SU-DHL-6 (cell line): ENCODE measurements at regions not wholly inside any gene's neighbourhood (a gene's known extent, or its start where the extent isn't known, plus 50 kb on each side); places are given as distances from the start of the nearest gene placed in this dataset.
"Not testable (repeated sequence)": the region's sequence is repeated elsewhere in the genome, so short reads cannot be mapped to it uniquely, and the experiment has no call there.

Experiments
- H2AFZ ChIP-seq: fragments of 200-600 bp; sonication (generic); 2 replicates; pipeline ENCODE4 v1.6.1; 2014; ENCODE audit warnings: low read depth, mild to moderate bottlenecking, moderate library complexity, mixed read lengths, antibody characterized with exemption, low read length; ENCODE audit not compliant: severe bottlenecking
- H3F3A ChIP-seq: fragments of 200-600 bp; shearing (Covaris generic); 2 replicates; pipeline ENCODE4 v1.6.0; 2016; ENCODE audit warnings: antibody characterized with exemption, mild to moderate bottlenecking; ENCODE audit not compliant: insufficient read depth
- H3K27ac ChIP-seq: fragments of 200-600 bp; sonication (generic); 2 replicates; pipeline ENCODE4 v1.5.1; 2016; ENCODE audit warnings: low read depth, mild to moderate bottlenecking, low read length, moderate library complexity, mixed read lengths
- H3K27me3 ChIP-seq: fragments of 200-600 bp; sonication (generic), shearing (Covaris generic); 2 replicates; pipeline ENCODE4 v1.6.0; 2014; ENCODE audit warnings: mild to moderate bottlenecking, low read length
- H3K36me3 ChIP-seq: fragments of 200-600 bp; sonication (generic); 2 replicates; pipeline ENCODE4 v1.6.1; 2014; ENCODE audit warnings: mild to moderate bottlenecking, low read length, mixed read lengths
- H3K4me2 ChIP-seq: fragments of 300-600, 200-600 bp; shearing (Covaris generic), sonication (generic); 2 replicates; pipeline ENCODE4 v1.6.0; 2014; ENCODE audit warnings: low read length, low read depth, mild to moderate bottlenecking; ENCODE audit not compliant: poor library complexity, severe bottlenecking
- H3K4me3 ChIP-seq: fragments of 200-600 bp; sonication (generic); 2 replicates; pipeline ENCODE4 v1.5.1; 2014; ENCODE audit warnings: antibody characterized with exemption, low read length, mild to moderate bottlenecking, mixed read lengths; ENCODE audit not compliant: insufficient read depth, poor library complexity, severe bottlenecking
- H3K79me2 ChIP-seq: fragments of 200-600 bp; sonication (generic); 2 replicates; pipeline ENCODE4 v1.6.1; 2014; ENCODE audit warnings: mild to moderate bottlenecking, low read length, moderate library complexity; ENCODE audit not compliant: insufficient read depth
- H3K9ac ChIP-seq: fragments of 200-600 bp; sonication (generic); 2 replicates; pipeline ENCODE4 v1.7.0; 2014; ENCODE audit warnings: mild to moderate bottlenecking, low read length
- H3K9me2 ChIP-seq: fragments of 200-600 bp; sonication (generic); replicated peaks from 2 replicates; pipeline ENCODE4 v1.6.1; 2014; ENCODE audit warnings: low read length; ENCODE audit not compliant: insufficient read depth
- H3K9me3 ChIP-seq: fragments of 200-600 bp; sonication (generic); 2 replicates; pipeline ENCODE4 v1.6.1; 2014; ENCODE audit warnings: low read length, mixed read lengths; ENCODE audit not compliant: insufficient read depth
- H4K20me1 ChIP-seq: fragments of 200-600 bp; sonication (generic); 2 replicates; pipeline ENCODE4 v1.6.1; 2014; ENCODE audit warnings: low read depth, mild to moderate bottlenecking, antibody characterized with exemption, low read length, moderate library complexity, mixed read lengths
- EZH2phosphoT487 ChIP-seq: fragments of 200-600 bp; sonication (generic), shearing (Covaris generic); conservative IDR thresholded peaks from 2 replicates; pipeline ENCODE4 v1.6.1; 2018; ENCODE audit warnings: mild to moderate bottlenecking, antibody characterized with exemption, low read length, moderate library complexity, mixed read lengths
- TF ChIP-seq, protein P1 (sequence below): fragments of 200-600 bp; sonication (generic); IDR thresholded peaks from one replicate; pipeline ENCODE4 v1.5.1; 2017; ENCODE audit warnings: antibody characterized with exemption, mild to moderate bottlenecking, low read length, moderate library complexity; ENCODE audit not compliant: insufficient read depth, poor library complexity, severe bottlenecking

DNA sequence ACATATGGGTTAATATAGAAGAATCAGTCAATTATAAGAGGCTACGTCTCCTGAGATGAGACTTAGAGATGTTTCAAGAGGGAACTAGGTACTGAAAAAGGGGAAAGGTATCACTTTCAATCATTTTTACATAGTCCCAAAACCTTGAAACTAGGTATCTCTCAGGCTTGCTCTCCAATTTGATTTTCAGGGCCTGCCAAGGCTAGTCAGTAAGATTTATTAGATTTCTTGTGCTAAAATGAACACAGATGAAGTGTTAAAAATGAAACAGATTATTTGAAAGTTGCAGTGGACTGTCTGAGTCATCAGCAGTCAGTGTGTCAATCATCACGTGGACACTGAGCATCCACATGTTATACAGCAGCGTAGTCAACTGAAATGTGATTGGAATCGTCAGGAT lies 591.1 kb downstream of the DTWD2 start:
- TF ChIP-seq EZH2phosphoT487, result no peak
- TF ChIP-seq, protein P1, sequence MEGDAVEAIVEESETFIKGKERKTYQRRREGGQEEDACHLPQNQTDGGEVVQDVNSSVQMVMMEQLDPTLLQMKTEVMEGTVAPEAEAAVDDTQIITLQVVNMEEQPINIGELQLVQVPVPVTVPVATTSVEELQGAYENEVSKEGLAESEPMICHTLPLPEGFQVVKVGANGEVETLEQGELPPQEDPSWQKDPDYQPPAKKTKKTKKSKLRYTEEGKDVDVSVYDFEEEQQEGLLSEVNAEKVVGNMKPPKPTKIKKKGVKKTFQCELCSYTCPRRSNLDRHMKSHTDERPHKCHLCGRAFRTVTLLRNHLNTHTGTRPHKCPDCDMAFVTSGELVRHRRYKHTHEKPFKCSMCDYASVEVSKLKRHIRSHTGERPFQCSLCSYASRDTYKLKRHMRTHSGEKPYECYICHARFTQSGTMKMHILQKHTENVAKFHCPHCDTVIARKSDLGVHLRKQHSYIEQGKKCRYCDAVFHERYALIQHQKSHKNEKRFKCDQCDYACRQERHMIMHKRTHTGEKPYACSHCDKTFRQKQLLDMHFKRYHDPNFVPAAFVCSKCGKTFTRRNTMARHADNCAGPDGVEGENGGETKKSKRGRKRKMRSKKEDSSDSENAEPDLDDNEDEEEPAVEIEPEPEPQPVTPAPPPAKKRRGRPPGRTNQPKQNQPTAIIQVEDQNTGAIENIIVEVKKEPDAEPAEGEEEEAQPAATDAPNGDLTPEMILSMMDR, result no peak
- H3K27ac ChIP-seq, result no peak overlapping the region
- H2AFZ ChIP-seq, result no peak overlapping the region

DNA sequence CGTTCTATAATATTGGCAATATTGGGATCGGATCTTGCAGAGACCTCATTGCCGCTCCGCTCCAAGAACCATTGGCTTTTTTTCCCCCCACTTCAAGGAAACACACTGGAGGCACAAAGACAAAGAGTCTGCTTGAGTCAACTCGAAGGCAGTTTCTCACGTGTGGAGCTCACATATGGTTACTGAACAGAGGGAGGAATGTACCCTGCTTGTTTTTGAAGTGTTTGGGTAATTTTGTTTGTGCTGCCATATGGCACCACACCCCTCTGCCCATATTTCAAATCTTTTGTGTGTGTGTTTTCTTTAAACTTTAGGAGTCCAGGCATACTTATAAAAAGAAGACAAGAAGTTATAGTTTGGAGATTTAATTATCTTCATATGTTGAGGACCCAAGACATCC lies 595.9 kb downstream of the DTWD2 start:
- Histone ChIP-seq H3K9me2 (no peaks in the 10 kb centered on the region), H3K79me2 (no peaks in the 10 kb centered on the region), H3K27me3 (no peaks in the 10 kb centered on the region), H3K4me3 (no peak overlapping the region), H3K36me3 (no peaks in the 10 kb centered on the region), H2AFZ (no peak overlapping the region), H3K4me2 (no peak overlapping the region), H3F3A (no peaks in the 10 kb centered on the region), H3K27ac (no peak overlapping the region), H3K9me3 (no peaks in the 10 kb centered on the region), H3K9ac (no peak overlapping the region), H4K20me1 (no peaks in the 10 kb centered on the region)
- no peak for TF ChIP-seq EZH2phosphoT487
- TF ChIP-seq, protein P1, result no peak

More for the DNA sequence above, 591.1 kb downstream of the DTWD2 start:
- no peaks in the 10 kb centered on the region for H3K27me3 ChIP-seq
- no peaks in the 10 kb centered on the region for H3K9me3 ChIP-seq
- no peaks in the 10 kb centered on the region for H3K9me2 ChIP-seq
- no peaks in the 10 kb centered on the region for H4K20me1 ChIP-seq
- no peaks in the 10 kb centered on the region for H3F3A ChIP-seq
- no peaks in the 10 kb centered on the region for H3K79me2 ChIP-seq
- no peak overlapping the region for H3K4me3 ChIP-seq
- H3K4me2 ChIP-seq, result no peak overlapping the region
- no peak overlapping the region for H3K9ac ChIP-seq
- no peaks in the 10 kb centered on the region for H3K36me3 ChIP-seq

DNA sequence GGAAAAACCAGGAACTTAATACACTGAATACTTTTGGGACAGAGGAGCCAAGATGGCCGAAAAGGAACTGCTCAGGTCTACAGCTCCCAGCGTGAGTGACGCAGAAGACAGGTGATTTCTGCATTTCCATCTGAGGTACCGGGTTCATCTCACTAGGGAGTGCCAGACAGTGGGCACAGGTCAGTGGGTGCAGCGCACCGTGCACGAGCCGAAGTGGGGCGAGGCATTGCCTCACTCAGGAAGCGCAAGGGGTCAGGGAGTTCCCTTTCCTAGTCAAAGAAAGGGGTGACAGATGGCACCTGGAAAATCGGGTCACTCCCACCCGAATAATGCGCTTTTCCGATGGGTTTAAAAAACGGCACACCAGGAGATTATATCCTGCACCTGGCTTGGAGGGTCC lies 605.4 kb downstream of the DTWD2 start:
- not testable (repeated sequence) for H3K79me2 ChIP-seq, H3K9ac ChIP-seq, H3K4me2 ChIP-seq, H3K27ac ChIP-seq, H3K9me2 ChIP-seq, H4K20me1 ChIP-seq, H3K36me3 ChIP-seq, H2AFZ ChIP-seq, H3K9me3 ChIP-seq, H3K4me3 ChIP-seq, H3K27me3 ChIP-seq, H3F3A ChIP-seq

DNA sequence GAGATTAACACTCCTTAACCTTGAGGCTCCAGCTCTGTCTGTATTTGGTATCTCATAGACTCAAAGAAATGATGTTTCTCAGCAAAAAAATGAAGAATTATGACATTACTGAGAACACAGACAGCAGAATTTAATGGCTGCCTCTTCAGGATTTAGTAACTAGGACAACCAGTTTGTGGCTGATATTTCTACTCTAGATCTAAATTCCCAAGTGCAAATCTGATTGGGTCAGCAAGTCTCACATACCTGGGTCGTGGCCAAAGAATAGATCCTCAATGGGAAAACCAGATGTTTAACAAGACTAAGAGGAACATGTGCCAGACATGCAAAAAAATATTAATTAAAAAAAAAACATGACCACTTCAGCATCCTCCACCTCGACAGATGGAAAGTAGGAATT lies 608.9 kb downstream of the DTWD2 start:
- Histone ChIP-seq H2AFZ (no peak overlapping the region), H3K9me2 (no peaks in the 10 kb centered on the region), H3K9ac (no peak overlapping the region), H3K27me3 (no peaks in the 10 kb centered on the region), H3K79me2 (no peaks in the 10 kb centered on the region), H3K4me2 (no peak overlapping the region), H3K27ac (no peak overlapping the region), H3K36me3 (no peaks in the 10 kb centered on the region), H3K4me3 (no peak overlapping the region), H3F3A (no peaks in the 10 kb centered on the region), H4K20me1 (no peaks in the 10 kb centered on the region), H3K9me3 (no peaks in the 10 kb centered on the region)
- no peak for TF ChIP-seq EZH2phosphoT487
- TF ChIP-seq, protein P1, result no peak
